Endothelial cell of umbilical vein (primary cell): ENCODE measurements at regions not wholly inside any gene's neighbourhood (a gene's known extent, or its start where the extent isn't known, plus 50 kb on each side); places are given as distances from the start of the nearest gene placed in this dataset.

ENCODE experiments used
- CTCF ChIP-seq, 2 donors: IDR thresholded peaks; 1 replicate in 1 of 2; 2 replicates in 1 of 2; pipeline ENCODE4 v1.5.1; 2011; ENCODE audit warnings: low read length in 2 of 2, mild to moderate bottlenecking in 2 of 2, moderate library complexity in 2 of 2, control low read depth in 1 of 2, inconsistent platforms in 1 of 2, low read depth in 1 of 2; ENCODE audit not compliant: insufficient read depth in 1 of 2; ENCODE audit errors: extremely low read depth in 1 of 2
- EZH2 ChIP-seq: IDR thresholded peaks from 2 replicates; pipeline ENCODE4 v1.6.1; 2012; ENCODE audit warnings: borderline replicate concordance, low read depth, mild to moderate bottlenecking, moderate library complexity, low read length, inconsistent platforms; ENCODE audit not compliant: severe bottlenecking
- GATA2 ChIP-seq: IDR thresholded peaks from 2 replicates; pipeline ENCODE4 v1.7.0; 2011; ENCODE audit warnings: low read depth, mild to moderate bottlenecking, moderate library complexity, mixed read lengths, low read length; ENCODE audit not compliant: insufficient read length, insufficient read depth
- JUN ChIP-seq: IDR thresholded peaks from 2 replicates; pipeline ENCODE4 v1.6.1; 2011; ENCODE audit warnings: borderline replicate concordance, low read depth; ENCODE audit not compliant: insufficient read length, insufficient read depth
- MYC ChIP-seq: IDR thresholded peaks from one replicate; pipeline ENCODE4 v1.6.1; 2011; ENCODE audit warnings: mild to moderate bottlenecking, low read depth, low read length
- POLR2A ChIP-seq: IDR thresholded peaks from 2 replicates; pipeline ENCODE4 v1.6.1; 2012; ENCODE audit warnings: low read depth, mild to moderate bottlenecking, control low read depth, low read length
- POLR2AphosphoS5 ChIP-seq: IDR thresholded peaks from 2 replicates; pipeline ENCODE4 v1.6.1; 2012; ENCODE audit warnings: low read depth, mild to moderate bottlenecking, control low read depth, low read length, moderate library complexity; ENCODE audit not compliant: insufficient read depth
- TF ChIP-seq, protein P1 (sequence below): IDR thresholded peaks from 2 replicates; pipeline ENCODE4 v1.6.1; 2011; ENCODE audit not compliant: insufficient read depth, insufficient read length

DNA sequence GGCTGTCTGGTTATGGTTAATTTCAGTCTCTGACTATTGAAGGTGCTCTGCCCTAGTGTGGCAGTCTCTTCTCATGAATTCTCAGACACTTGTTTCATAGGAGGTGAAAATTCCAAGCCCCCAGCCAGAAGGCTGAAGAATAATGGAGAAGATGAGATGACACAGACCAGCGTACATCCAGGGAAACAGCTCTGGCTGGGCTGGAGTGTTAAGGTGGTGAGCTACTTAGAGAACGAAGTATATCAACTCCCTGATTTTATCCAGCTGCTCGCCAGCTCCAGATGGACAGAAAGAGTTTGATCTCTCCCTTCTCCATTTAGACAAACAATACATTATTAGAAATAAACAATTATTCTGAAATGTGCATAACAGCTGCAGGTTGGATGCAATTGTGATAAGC lies 494.5 kb upstream of the RGMA start:
- TF ChIP-seq EZH2 (no peak), CTCF (IDR thresholded peaks at IDR 0.05; ENCODE audit: extremely low read depth in 1 of 2, insufficient read depth in 1 of 2, low read depth in 1 of 2, low read length in 2 of 2) (no peak), POLR2A (no peak), GATA2 (no peak), POLR2AphosphoS5 (no peak), MYC (no peak), JUN (no peak)
- TF ChIP-seq, protein P1, sequence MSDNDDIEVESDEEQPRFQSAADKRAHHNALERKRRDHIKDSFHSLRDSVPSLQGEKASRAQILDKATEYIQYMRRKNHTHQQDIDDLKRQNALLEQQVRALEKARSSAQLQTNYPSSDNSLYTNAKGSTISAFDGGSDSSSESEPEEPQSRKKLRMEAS = no peak
